Neural cell (in vitro differentiated cells): ENCODE measurements at regions not wholly inside any gene's neighbourhood (a gene's known extent, or its start where the extent isn't known, plus 50 kb on each side); places are given as distances from the start of the nearest gene placed in this dataset.

Experiments used
- EP300 ChIP-seq: fragments of 450-650 bp; conservative IDR thresholded peaks from 2 replicates; pipeline ENCODE4 v1.6.1; 2014; ENCODE audit warnings: antibody characterized with exemption, mild to moderate bottlenecking, moderate library complexity; ENCODE audit not compliant: poor library complexity, severe bottlenecking
- EZH2 ChIP-seq: fragments of 200-600, 300-800 bp; shearing (Covaris generic), sonication (generic); IDR thresholded peaks from 2 replicates; pipeline ENCODE4 v1.6.1; 2014; ENCODE audit warnings: antibody characterized with exemption, low read length, borderline replicate concordance, mild to moderate bottlenecking; ENCODE audit not compliant: insufficient read depth, poor library complexity, severe bottlenecking
- POLR2AphosphoS5 ChIP-seq: IDR thresholded peaks from 2 replicates; pipeline ENCODE4 v1.6.1; 2012
- RAD21 ChIP-seq: fragments of 450-650 bp; conservative IDR thresholded peaks from 2 replicates; pipeline ENCODE4 v1.6.1; 2014; ENCODE audit warnings: antibody characterized with exemption, mild to moderate bottlenecking, moderate library complexity
- TF ChIP-seq, protein P1 (sequence below): IDR thresholded peaks from 2 replicates; pipeline ENCODE4 v1.6.1; 2012; ENCODE audit warnings: borderline replicate concordance
- TF ChIP-seq, protein P2 (sequence below): fragments of 450-650 bp; IDR thresholded peaks from 2 replicates; pipeline ENCODE4 v1.5.1; 2014; ENCODE audit warnings: antibody characterized with exemption, mild to moderate bottlenecking, moderate library complexity; ENCODE audit not compliant: poor library complexity, severe bottlenecking

DNA sequence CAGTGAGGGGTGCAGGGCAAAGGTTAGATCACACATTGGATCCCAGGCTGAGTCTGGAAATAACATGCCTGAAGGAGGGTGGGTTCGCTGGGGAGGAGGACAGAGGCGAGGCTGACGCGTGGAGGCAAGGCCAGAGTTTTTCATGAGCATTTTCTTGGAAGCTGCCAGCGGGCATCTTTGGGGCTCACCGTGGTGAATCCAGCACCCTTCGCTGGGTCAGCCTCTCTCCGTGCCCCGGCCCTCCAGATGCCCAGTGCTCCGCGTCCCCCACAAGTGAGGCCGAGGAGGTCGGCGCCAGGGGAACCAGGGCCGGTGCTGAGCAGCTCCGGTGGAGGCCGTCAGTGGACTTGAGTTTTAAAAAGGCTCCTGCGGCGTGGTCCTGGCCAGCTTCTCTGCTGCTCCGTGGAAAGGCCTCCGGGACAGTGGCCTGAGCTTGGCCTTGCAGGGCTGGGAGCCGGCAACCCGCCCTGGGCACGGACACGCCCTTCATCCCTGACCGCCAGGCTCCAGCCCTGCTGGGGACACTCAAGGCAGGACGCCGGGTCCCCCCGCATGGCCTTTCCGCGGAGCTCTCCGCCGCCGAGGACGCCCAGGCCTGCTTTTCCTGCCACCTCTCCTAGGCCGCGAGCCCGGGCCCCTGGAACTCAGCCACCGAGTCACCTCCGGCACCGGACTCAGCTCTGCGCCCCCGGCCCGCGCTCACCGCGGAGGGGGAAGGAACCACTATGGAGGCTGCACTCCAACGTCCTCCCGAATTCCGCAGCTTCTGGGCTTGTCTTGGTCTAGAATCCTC, 114.3 kb downstream of the THBS2 start:
- TF ChIP-seq, protein P1, sequence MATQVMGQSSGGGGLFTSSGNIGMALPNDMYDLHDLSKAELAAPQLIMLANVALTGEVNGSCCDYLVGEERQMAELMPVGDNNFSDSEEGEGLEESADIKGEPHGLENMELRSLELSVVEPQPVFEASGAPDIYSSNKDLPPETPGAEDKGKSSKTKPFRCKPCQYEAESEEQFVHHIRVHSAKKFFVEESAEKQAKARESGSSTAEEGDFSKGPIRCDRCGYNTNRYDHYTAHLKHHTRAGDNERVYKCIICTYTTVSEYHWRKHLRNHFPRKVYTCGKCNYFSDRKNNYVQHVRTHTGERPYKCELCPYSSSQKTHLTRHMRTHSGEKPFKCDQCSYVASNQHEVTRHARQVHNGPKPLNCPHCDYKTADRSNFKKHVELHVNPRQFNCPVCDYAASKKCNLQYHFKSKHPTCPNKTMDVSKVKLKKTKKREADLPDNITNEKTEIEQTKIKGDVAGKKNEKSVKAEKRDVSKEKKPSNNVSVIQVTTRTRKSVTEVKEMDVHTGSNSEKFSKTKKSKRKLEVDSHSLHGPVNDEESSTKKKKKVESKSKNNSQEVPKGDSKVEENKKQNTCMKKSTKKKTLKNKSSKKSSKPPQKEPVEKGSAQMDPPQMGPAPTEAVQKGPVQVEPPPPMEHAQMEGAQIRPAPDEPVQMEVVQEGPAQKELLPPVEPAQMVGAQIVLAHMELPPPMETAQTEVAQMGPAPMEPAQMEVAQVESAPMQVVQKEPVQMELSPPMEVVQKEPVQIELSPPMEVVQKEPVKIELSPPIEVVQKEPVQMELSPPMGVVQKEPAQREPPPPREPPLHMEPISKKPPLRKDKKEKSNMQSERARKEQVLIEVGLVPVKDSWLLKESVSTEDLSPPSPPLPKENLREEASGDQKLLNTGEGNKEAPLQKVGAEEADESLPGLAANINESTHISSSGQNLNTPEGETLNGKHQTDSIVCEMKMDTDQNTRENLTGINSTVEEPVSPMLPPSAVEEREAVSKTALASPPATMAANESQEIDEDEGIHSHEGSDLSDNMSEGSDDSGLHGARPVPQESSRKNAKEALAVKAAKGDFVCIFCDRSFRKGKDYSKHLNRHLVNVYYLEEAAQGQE = no peak
- TF ChIP-seq, protein P2, sequence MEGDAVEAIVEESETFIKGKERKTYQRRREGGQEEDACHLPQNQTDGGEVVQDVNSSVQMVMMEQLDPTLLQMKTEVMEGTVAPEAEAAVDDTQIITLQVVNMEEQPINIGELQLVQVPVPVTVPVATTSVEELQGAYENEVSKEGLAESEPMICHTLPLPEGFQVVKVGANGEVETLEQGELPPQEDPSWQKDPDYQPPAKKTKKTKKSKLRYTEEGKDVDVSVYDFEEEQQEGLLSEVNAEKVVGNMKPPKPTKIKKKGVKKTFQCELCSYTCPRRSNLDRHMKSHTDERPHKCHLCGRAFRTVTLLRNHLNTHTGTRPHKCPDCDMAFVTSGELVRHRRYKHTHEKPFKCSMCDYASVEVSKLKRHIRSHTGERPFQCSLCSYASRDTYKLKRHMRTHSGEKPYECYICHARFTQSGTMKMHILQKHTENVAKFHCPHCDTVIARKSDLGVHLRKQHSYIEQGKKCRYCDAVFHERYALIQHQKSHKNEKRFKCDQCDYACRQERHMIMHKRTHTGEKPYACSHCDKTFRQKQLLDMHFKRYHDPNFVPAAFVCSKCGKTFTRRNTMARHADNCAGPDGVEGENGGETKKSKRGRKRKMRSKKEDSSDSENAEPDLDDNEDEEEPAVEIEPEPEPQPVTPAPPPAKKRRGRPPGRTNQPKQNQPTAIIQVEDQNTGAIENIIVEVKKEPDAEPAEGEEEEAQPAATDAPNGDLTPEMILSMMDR = no peak
- TF ChIP-seq RAD21 (no peak), POLR2AphosphoS5 (no peak), EZH2 (no peak), EP300 (no peak)
